GM12878 (cell line): ENCODE measurements at regions not wholly inside any gene's neighbourhood (a gene's known extent, or its start where the extent isn't known, plus 50 kb on each side); places are given as distances from the start of the nearest gene placed in this dataset.

Source experiments
- ATAC-seq: fragments of 200-7000 bp; cut with Tn5 transposase; 3 replicates; pipeline ENCODE4 v1.9.1; 2020; ENCODE audit warnings: mild to moderate bottlenecking, moderate library complexity
- BruUV-seq: library from RNA; stranded (reverse); fragments of 400-500 nt; replicated peaks from 2 replicates; lab custom pipeline; 2021; lab: Mats Ljungman, UMichigan
- CTCF ChIA-PET: fragments of 300-600 bp; sonication (Branson Sonifier 250); formaldehyde crosslinking; extraction: SDS; loops from one replicate; lab custom pipeline; 2021; ENCODE audit warnings: inconsistent platforms; lab: Yijun Ruan, JAX
- POLR2A ChIA-PET: fragments of 350-600 bp; formaldehyde crosslinking; extraction: SDS; loops from one replicate; lab custom pipeline; 2021; ENCODE audit warnings: inconsistent platforms; lab: Charles Lee
- RAD21 ChIA-PET: fragments of 300-600 bp; sonication (Branson Sonifier 250); formaldehyde crosslinking; loops from one replicate; lab custom pipeline; 2023; ENCODE audit warnings: antibody characterized with exemption; ENCODE audit not compliant: unreplicated experiment; lab: Charles Lee
- SMC1A ChIA-PET: fragments of 300-600 bp; sonication (Branson Sonifier 250); formaldehyde crosslinking; loops from one replicate; lab custom pipeline; 2023; ENCODE audit not compliant: unreplicated experiment, uncharacterized antibody; lab: Charles Lee
- DNase-seq: peaks from one replicate; pipeline ENCODE4 v3.0.0-alpha.2; 2011; ENCODE audit warnings: low read depth, low spot score
- FAIRE-seq: peaks from 3 replicates; lab custom pipeline; 2011; peaks lifted over from hg19 to GRCh38; lab: Jason Lieb, UNC
- H2AFZ ChIP-seq: 2 replicates; pipeline ENCODE4 v1.6.0; 2011; ENCODE audit warnings: low read depth, low read length, control low read depth; ENCODE audit not compliant: control insufficient read depth
- H3K27ac ChIP-seq: 2 replicates; pipeline ENCODE4 v1.5.1; 2011; ENCODE audit warnings: control low read depth; ENCODE audit not compliant: control insufficient read depth, insufficient read depth
- H3K27me3 ChIP-seq, 2 experiments: replicated peaks in 1 of 2; 2 replicates each; pipeline versions ENCODE4 v1.6.0 to v1.6.1; 2011; ENCODE audit warnings: low read length in 1 of 2; ENCODE audit not compliant: control insufficient read depth in 2 of 2, insufficient read depth in 2 of 2
- H3K36me3 ChIP-seq, 2 experiments: 2 replicates each; pipeline ENCODE4 v1.5.1; 2011; ENCODE audit warnings: low read length in 1 of 2; ENCODE audit not compliant: control insufficient read depth in 2 of 2, insufficient read depth in 2 of 2
- H3K4me1 ChIP-seq: 2 replicates; pipeline ENCODE4 v1.6.1; 2011; ENCODE audit warnings: mild to moderate bottlenecking, low read length, moderate library complexity, mixed read lengths; ENCODE audit not compliant: control insufficient read depth, insufficient read depth
- H3K4me2 ChIP-seq: 2 replicates; pipeline ENCODE4 v1.6.0; 2011; ENCODE audit warnings: control low read depth; ENCODE audit not compliant: control insufficient read depth, insufficient read depth
- H3K4me3 ChIP-seq: fragments of 200-600 bp; sonication (generic); 2 replicates; pipeline ENCODE4 v1.5.1; 2016
- H3K79me2 ChIP-seq: 2 replicates; pipeline ENCODE4 v1.6.0; 2011; ENCODE audit warnings: low read length; ENCODE audit not compliant: control insufficient read depth, insufficient read depth
- H3K9ac ChIP-seq: 2 replicates; pipeline ENCODE4 v1.8.0; 2011; ENCODE audit warnings: low read length, control low read depth, mixed read lengths; ENCODE audit not compliant: control insufficient read depth, insufficient read depth
- H3K9me3 ChIP-seq: replicated peaks from 3 replicates; pipeline ENCODE4 v1.5.1; 2011; ENCODE audit warnings: mild to moderate bottlenecking, low read length; ENCODE audit not compliant: control insufficient read depth, insufficient read depth
- H4K20me1 ChIP-seq: 2 replicates; pipeline ENCODE4 v1.6.0; 2011; ENCODE audit not compliant: control insufficient read depth, insufficient read depth
- ATF2 ChIP-seq: IDR thresholded peaks from 2 replicates; pipeline ENCODE4 v1.6.1; 2012; ENCODE audit warnings: low read length, inconsistent platforms
- CHD2 ChIP-seq: IDR thresholded peaks from 2 replicates; pipeline ENCODE4 v1.6.1; 2011; ENCODE audit warnings: low read depth, low read length, improper control_type of control experiment, borderline replicate concordance
- EGR1 ChIP-seq, 2 experiments: IDR thresholded peaks; 1 replicate in 1 of 2; 2 replicates in 1 of 2; pipeline ENCODE4 v1.6.1; 2011 to 2012; ENCODE audit warnings: low read depth in 2 of 2, low read length in 2 of 2, borderline replicate concordance in 1 of 2, mild to moderate bottlenecking in 1 of 2, moderate library complexity in 1 of 2
- HDAC2 ChIP-seq: fragments of 200-600 bp; sonication (generic); IDR thresholded peaks from 2 replicates; pipeline ENCODE4 v1.6.1; 2017
- HSF1 ChIP-seq: fragments of 150-350 bp; IDR thresholded peaks from 2 replicates; pipeline ENCODE4 v1.6.1; 2014; ENCODE audit warnings: mild to moderate bottlenecking, low read depth, low read length
- KDM1A ChIP-seq: fragments of 200-600 bp; sonication (generic); IDR thresholded peaks from 2 replicates; pipeline ENCODE4 v1.6.1; 2016; ENCODE audit warnings: borderline replicate concordance
- MYB ChIP-seq: fragments of 150-350 bp; IDR thresholded peaks from 2 replicates; pipeline ENCODE4 v1.6.1; 2014; ENCODE audit warnings: mild to moderate bottlenecking, low read depth, low read length, borderline replicate concordance
- RBBP5 ChIP-seq: fragments of 200-600 bp; sonication (generic); conservative IDR thresholded peaks from 2 replicates; pipeline ENCODE4 v1.6.1; 2016
- RELA ChIP-seq: fragments of 450-650 bp; IDR thresholded peaks from 2 replicates; pipeline ENCODE4 v1.8.0; 2014; ENCODE audit warnings: borderline replicate concordance; ENCODE audit not compliant: partially characterized antibody
- RELB ChIP-seq: fragments of 450-650 bp; IDR thresholded peaks from 2 replicates; pipeline ENCODE4 v1.6.1; 2017; ENCODE audit warnings: low read depth, mild to moderate bottlenecking, moderate library complexity
- SMC3 ChIP-seq: IDR thresholded peaks from 2 replicates; pipeline ENCODE4 v1.6.1; 2011; ENCODE audit warnings: low read length, improper control_type of control experiment, borderline replicate concordance
- SPI1 ChIP-seq: IDR thresholded peaks from 2 replicates; pipeline ENCODE4 v1.6.1; 2011; ENCODE audit warnings: low read depth, mild to moderate bottlenecking, low read length, moderate library complexity, borderline replicate concordance; ENCODE audit not compliant: insufficient read depth
- SRF ChIP-seq, 2 experiments: IDR thresholded peaks; 2 replicates each; pipeline ENCODE4 v1.6.1; 2011; ENCODE audit warnings: low read depth in 2 of 2, low read length in 2 of 2, mild to moderate bottlenecking in 1 of 2, moderate library complexity in 1 of 2
- STAT3 ChIP-seq: IDR thresholded peaks from 2 replicates; pipeline ENCODE4 v1.6.1; 2011; ENCODE audit warnings: low read depth, low read length, improper control_type of control experiment
- TCF12 ChIP-seq: IDR thresholded peaks from 2 replicates; pipeline ENCODE4 v1.6.1; 2011; ENCODE audit warnings: low read depth, mild to moderate bottlenecking, low read length
- YBX1 ChIP-seq: fragments of 450-650 bp; IDR thresholded peaks from 2 replicates; pipeline ENCODE4 v1.6.1; 2016; ENCODE audit warnings: antibody characterized with exemption
- ZNF622 ChIP-seq: fragments of 450-650 bp; IDR thresholded peaks from 2 replicates; pipeline ENCODE4 v1.6.1; 2017; ENCODE audit warnings: mild to moderate bottlenecking, inconsistent platforms
- ZZZ3 ChIP-seq: IDR thresholded peaks from 2 replicates; pipeline ENCODE4 v1.6.1; 2011; ENCODE audit warnings: low read depth; ENCODE audit not compliant: control insufficient read depth, insufficient read length
- WGBS: methylation state at CpG from one replicate; pipeline ENCODE4 v1.1.6; 2016; ENCODE audit warnings: low lambda C conversion rate; ENCODE audit not compliant: insufficient replicate concordance, insufficient coverage; ENCODE audit errors: missing lambda C conversion rate; 5-methylcytosine and 5-hydroxymethylcytosine counted together
- in situ Hi-C: fragments of 300-500 bp; cut with MboI; formaldehyde crosslinking; loops from 9 replicates; pipeline ENCODE4 v1.14.3; 2018; ENCODE audit warnings: mixed read lengths
- intact Hi-C: fragments of 100-400 bp; cut with micrococcal nuclease; formaldehyde crosslinking; loops from one replicate; pipeline ENCODE4 v1.14.2; 2022; ENCODE audit not compliant: unreplicated experiment

GRCh38 chr4:138677212-138677611, 338.4 kb upstream of the NOCT start:
- H3K9ac ChIP-seq: no peak overlapping the region
- TF ChIP-seq ZZZ3: no peak
- TF ChIP-seq TCF12: no peak
- TF ChIP-seq CHD2: no peak
- no peak for TF ChIP-seq ATF2
- TF ChIP-seq HSF1: no peak
- no peak for TF ChIP-seq RELB
- TF ChIP-seq SRF (IDR thresholded peaks at IDR 0.05; ENCODE audit: low read depth in 2 of 2, low read length in 2 of 2): no peak
- no peak for TF ChIP-seq STAT3
- no peak for TF ChIP-seq EGR1 (IDR thresholded peaks at IDR 0.05; ENCODE audit: borderline replicate concordance in 1 of 2, low read depth in 2 of 2, low read length in 2 of 2)
- TF ChIP-seq KDM1A: no peak
- no peak for TF ChIP-seq ZNF622
- TF ChIP-seq MYB: no peak
- TF ChIP-seq YBX1: no peak
- no peak for TF ChIP-seq SPI1
- no peak for TF ChIP-seq HDAC2
- TF ChIP-seq RELA: no peak
- TF ChIP-seq SMC3: no peak
- TF ChIP-seq RBBP5: no peak

More at GRCh38 chr4:138677212-138677611, 338.4 kb upstream of the NOCT start:
- no TSS peak for BruUV-seq
- CTCF ChIA-PET: interaction anchor here (0.9 to 2.3 kb wide), 6 partner anchors 8 to 857 kb away, joined by 3 to 9 read pairs (median 4); no protein-coding TSS in a partner anchor
- POLR2A ChIA-PET: interaction anchor here (0.6 to 0.9 kb wide), 2 partner anchors 82 to 282 kb away, joined by 3 to 6 read pairs; no protein-coding TSS in a partner anchor
- RAD21 ChIA-PET: interaction anchor here (1.4 to 1.5 kb wide), 2 partner anchors 8 to 587 kb away, joined by 3 to 5 read pairs; no protein-coding TSS in a partner anchor
- Histone ChIP-seq H2AFZ (no peak overlapping the region), H3K4me2 (no peak overlapping the region), H3K79me2 (no peaks in the 10 kb centered on the region), H3K36me3 (no peaks in the 10 kb centered on the region), H3K27me3 (no peaks in the 10 kb centered on the region), H3K4me3 (no peak overlapping the region), H3K4me1 (no peaks in the 10 kb centered on the region; the same call in 1 of the 2 replicates), H3K9me3 (no peaks in the 10 kb centered on the region), H4K20me1 (no peaks in the 10 kb centered on the region; the same call in 1 of the 2 replicates), H3K27ac (no peak overlapping the region)
- ATAC-seq: no peak
- no peak for FAIRE-seq
- intact Hi-C loops: loop anchor here (10.0 kb wide), 1 partner anchor 432 kb away; the partner anchor contains the start of gene SLC7A11
- SMC1A ChIA-PET: interaction anchor here (0.7 to 5.6 kb wide), 15 partner anchors 8 to 1561 kb away, joined by 3 to 73 read pairs (median 4); partner anchors contain the start of gene SLC7A11
- no peak for DNase-seq
- 40% methylated on average over 4 of the region's 4 CpGs for WGBS
- in situ Hi-C loops: no loop called here
